ENCODE measurements at regions not wholly inside any gene's neighbourhood (a gene's known extent, or its start where the extent isn't known, plus 50 kb on each side); places are given as distances from the start of the nearest gene placed in this dataset.

DNA sequence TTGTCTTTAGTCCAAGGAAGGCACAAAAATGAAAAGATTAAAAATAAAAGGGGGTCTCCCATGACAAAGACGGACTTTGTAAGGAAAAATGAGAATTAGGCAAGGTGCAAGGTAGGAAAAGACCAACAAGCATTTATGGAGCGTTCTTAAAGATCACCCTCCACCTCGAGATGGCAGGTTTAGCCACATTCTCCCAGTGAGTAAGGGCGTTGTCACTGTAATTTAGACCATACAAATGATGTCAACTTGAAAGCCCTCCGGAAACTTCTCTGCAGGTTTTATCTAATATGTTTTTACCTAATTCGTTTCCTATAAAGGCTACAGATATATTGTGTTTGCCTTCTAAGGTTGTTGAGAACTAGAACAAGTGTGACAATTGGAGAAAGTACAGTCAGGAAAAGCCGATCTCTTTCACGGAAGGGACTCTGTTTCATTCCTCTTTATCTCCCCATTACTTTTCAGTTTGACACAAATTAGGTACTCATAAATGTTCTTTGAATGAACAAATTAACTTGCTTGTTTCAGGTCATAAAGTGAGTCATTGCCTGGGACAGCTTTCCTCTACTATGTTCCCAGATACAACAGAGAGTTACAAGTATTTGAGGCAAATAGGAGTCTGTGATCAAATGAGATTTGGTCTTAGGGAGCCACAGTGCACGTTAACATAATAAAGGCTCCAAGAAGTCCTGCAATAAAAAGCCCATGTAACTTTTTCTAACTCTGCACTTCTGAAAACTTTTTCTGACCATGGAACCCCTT, 102.6 kb upstream of the HABP2 start:
- no peak overlapping the region for H3K4me3 ChIP-seq (replicated peaks; ENCODE audit: low read depth, low read length)
- TF ChIP-seq, protein P1, sequence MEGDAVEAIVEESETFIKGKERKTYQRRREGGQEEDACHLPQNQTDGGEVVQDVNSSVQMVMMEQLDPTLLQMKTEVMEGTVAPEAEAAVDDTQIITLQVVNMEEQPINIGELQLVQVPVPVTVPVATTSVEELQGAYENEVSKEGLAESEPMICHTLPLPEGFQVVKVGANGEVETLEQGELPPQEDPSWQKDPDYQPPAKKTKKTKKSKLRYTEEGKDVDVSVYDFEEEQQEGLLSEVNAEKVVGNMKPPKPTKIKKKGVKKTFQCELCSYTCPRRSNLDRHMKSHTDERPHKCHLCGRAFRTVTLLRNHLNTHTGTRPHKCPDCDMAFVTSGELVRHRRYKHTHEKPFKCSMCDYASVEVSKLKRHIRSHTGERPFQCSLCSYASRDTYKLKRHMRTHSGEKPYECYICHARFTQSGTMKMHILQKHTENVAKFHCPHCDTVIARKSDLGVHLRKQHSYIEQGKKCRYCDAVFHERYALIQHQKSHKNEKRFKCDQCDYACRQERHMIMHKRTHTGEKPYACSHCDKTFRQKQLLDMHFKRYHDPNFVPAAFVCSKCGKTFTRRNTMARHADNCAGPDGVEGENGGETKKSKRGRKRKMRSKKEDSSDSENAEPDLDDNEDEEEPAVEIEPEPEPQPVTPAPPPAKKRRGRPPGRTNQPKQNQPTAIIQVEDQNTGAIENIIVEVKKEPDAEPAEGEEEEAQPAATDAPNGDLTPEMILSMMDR (IDR thresholded peaks at IDR 0.05; ENCODE audit: low read length, missing control alignments): no peak
- no peak for DNase-seq (ENCODE audit: low read depth)

DNA sequence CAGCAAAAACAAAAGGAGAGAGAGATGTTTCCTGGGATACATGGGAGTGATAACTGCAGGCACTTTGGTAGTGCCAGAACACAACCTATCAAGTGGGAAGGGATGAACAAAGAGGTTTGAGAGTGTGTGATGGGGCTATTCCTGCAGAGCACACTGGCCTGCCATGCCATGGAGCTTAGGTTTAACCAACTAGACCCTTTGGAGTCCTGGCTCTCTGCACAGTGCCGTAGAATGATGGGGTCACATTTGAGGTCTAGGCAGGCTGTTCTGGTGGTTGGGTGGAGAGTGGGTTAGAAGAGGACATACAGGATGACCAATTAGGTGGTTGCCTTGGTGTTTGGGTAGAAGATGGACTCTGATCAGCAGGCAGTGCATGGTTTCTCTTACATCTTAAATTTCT, 101.9 kb upstream of the HABP2 start:
- DNase-seq (ENCODE audit: low read depth): no peak

DNA sequence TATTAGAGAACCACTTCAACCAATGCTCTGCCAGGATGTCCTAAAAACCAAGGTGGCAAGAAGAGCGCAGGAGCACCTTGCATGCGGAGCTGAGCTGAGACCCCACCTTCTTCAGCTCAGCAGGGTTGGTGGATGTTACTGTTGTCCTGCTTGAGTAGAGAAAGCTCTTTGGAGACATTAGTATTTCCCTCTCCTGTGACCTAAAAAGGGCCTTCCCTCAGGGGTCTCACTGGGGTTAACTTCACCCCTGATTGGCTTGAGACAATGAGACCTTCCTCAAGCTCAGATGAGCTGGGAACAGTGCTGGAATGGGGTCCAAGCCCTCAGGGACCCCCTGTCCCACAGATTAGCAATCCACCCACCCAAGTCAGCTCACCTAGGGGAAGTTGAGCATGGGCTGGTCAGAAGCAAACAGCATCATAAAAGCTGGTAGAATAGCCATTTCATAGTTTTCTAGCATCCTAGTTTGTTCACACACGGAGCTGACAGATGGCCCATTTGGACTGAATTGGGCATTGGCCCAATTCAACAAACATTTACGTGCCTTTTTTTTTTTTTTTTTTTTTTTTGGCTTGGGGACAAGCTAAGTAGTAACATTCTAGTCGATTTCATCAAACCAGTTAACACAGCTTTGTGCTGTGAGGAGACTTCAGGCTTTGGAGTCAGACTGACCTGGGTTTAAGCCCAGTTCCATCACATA, 100.6 kb upstream of the HABP2 start:
- TF ChIP-seq, protein P1 (IDR thresholded peaks at IDR 0.05; ENCODE audit: low read length, missing control alignments): no peak
- no peak for DNase-seq (ENCODE audit: low read depth)
- H3K4me3 ChIP-seq (replicated peaks; ENCODE audit: low read depth, low read length): no peak overlapping the region

More for the DNA sequence above, 101.9 kb upstream of the HABP2 start:
- TF ChIP-seq, protein P1 (IDR thresholded peaks at IDR 0.05; ENCODE audit: low read length, missing control alignments): no peak
- no peak overlapping the region for H3K4me3 ChIP-seq (replicated peaks; ENCODE audit: low read depth, low read length)

DNA sequence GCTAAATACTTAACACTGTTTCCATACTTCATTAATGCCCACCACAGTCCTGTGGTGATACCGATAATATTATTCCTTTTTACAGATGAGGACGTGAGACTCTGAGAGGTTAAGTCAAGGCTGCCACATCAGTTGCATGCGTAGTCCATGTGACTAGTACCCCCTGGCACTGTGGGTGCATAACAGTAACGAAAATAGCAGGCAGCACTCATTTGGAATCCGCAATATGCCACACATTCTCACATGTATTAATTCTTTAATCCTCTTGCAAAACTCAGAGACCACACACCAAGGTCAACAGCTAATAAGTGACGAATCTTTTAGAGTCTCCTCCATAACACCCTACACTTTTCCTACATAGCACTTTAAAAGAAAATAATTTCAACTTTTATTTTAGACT, 99.5 kb upstream of the HABP2 start:
- no peak for DNase-seq (ENCODE audit: low read depth)
- H3K4me3 ChIP-seq (replicated peaks; ENCODE audit: low read depth, low read length): no peak overlapping the region
- TF ChIP-seq, protein P1 (IDR thresholded peaks at IDR 0.05; ENCODE audit: low read length, missing control alignments): no peak

DNA sequence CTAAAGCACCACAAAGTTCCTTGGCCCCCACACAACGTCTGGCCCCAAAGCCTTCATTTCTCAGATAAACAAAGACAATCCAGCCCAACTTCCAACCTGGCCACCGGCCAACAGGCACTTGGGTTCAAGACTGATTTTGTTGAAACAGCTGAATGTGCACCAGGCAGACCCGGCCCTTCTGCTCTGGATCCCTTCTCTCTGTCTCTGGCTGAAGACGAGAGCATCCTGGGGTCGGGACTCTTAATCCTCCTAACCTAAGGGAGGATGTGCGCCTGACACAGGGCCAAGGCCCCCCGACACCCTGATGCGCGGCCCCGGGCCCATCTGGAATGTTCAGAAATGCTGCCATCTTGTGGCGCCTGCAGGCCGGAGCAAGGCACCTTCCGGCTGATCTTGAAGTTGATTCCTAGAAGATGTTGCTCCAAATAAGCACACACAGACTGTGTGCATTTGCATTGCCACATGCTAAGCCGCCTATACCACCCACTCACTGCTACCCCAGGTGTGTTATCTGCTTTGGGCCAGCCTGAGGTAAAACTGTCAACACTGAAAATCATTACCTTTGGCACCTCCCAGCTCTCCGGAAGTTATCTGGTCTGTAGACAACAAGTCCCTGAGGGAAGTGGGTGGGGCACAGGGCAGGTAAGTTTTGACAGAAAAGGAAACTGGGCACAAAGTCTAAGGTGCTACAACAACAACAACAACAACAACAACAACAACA, 98.4 kb upstream of the HABP2 start:
- no peak overlapping the region for H3K4me3 ChIP-seq (replicated peaks; ENCODE audit: low read depth, low read length)
- TF ChIP-seq, protein P1 (IDR thresholded peaks at IDR 0.05; ENCODE audit: low read length, missing control alignments): peak; percentile 67
- DNase-seq (ENCODE audit: low read depth): peak; percentile 42

DNA sequence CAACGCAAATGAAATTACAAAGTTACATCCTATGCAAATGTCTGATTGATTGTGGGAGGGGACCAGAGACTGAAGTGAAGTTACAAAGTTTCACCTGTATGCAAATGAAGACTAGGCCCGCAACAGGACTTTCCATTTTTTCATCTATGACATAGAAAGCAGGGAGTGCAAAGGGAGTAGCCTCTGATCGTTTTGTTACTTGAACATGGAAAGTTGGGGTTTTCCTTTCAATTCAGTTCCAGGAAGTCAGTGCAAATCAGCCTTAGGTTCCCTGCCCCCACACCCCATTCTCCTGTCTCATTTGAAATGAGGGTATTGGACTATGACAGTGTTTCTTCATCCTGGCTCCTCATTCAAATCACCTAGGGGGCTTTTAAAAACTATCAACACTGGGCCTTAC, 96.9 kb upstream of the HABP2 start:
- DNase-seq (ENCODE audit: low read depth): no peak
- no peak overlapping the region for H3K4me3 ChIP-seq (replicated peaks; ENCODE audit: low read depth, low read length)
- TF ChIP-seq, protein P1 (IDR thresholded peaks at IDR 0.05; ENCODE audit: low read length, missing control alignments): no peak

Measured in fibroblast of pulmonary artery (primary cell).